ENCODE measurements at regions not wholly inside any gene's neighbourhood (a gene's known extent, or its start where the extent isn't known, plus 50 kb on each side); places are given as distances from the start of the nearest gene placed in this dataset.

DNA sequence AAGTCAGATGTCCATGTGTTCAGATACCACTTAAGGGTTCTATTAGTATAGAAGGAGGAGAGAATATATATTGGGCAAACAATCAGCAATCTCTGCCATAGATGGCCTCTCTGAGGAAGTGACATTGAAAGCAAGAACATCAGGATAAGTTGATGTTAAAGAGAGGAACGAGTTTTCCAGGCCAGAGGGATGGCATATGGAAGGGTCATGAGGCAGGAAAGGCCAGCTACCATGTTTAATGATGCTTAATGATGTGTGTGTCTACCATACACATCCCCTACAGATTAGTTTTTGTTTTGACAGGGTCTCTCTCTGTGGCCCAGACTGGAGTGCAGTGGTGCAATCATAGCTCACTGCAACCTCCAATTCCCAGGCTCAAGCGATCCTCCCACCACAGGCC lies 63.0 kb downstream of the PTTG1 start:
- TF ChIP-seq C11orf30 (IDR thresholded peaks at IDR 0.05; ENCODE audit: low read depth) (no peak), ZNF212 (CRISPR knock-in tag; IDR thresholded peaks at IDR 0.05) (no peak), SETDB1 (IDR thresholded peaks at IDR 0.05; ENCODE audit: low read length) (no peak), NUFIP1 (IDR thresholded peaks at IDR 0.05; ENCODE audit: partially characterized antibody) (no peak), PHB (CRISPR knock-in tag; IDR thresholded peaks at IDR 0.05) (no peak), ZNF785 (CRISPR knock-in tag; IDR thresholded peaks at IDR 0.05) (no peak), BMI1 (IDR thresholded peaks at IDR 0.05; ENCODE audit: low read length) (no peak), IRF1 (CRISPR knock-in tag; IDR thresholded peaks at IDR 0.05; ENCODE audit: borderline replicate concordance) (no peak), TAF1 (IDR thresholded peaks at IDR 0.05; ENCODE audit: control insufficient read depth, extremely low read depth, insufficient read depth, low read length, severe bottlenecking) (no peak), FUS (optimal IDR thresholded peaks at IDR 0.05; ENCODE audit: low read depth, low read length) (no peak)
- ATAC-seq, result no peak
- Histone ChIP-seq H3K9me3 (replicated peaks; ENCODE audit: control insufficient read depth, insufficient read depth, low read depth, low read length) (no peaks in the 10 kb centered on the region), H3K36me3 (ENCODE audit: control insufficient read depth, insufficient read depth, low read length) (no peaks in the 10 kb centered on the region), H4K20me1 (replicated peaks; ENCODE audit: control insufficient read depth, insufficient read depth, low read length) (no peaks in the 10 kb centered on the region; the same call in 1 of the 2 replicates), H3K27me3 (ENCODE audit: control insufficient read depth in 2 of 2, insufficient read depth in 2 of 2, low read length in 2 of 2) (no peaks in the 10 kb centered on the region), H3K9me1 (ENCODE audit: control insufficient read depth, insufficient read depth, low read length) (no peaks in the 10 kb centered on the region), H2AFZ (ENCODE audit: low read depth, low read length) (no peak overlapping the region), H3K79me2 (ENCODE audit: control insufficient read depth, insufficient read depth, low read length) (no peaks in the 10 kb centered on the region), H3K9ac (ENCODE audit: insufficient read depth in 1 of 2, low read depth in 2 of 2, low read length in 2 of 2) (no peak overlapping the region), H3K4me2 (ENCODE audit: insufficient read depth, low read length) (no peak overlapping the region), H3K4me1 (replicated peaks in 1 of 2; ENCODE audit: control insufficient read depth in 2 of 2, insufficient read depth in 2 of 2, low read length in 2 of 2) (no peaks in the 10 kb centered on the region), H3K27ac (ENCODE audit: extremely low read depth, low read depth, low read length) (no peak overlapping the region), H3K4me3 (no peak overlapping the region)
- BruUV-seq (replicated peaks), result no TSS peak
- ChIA-PET CTCF (ENCODE audit: low intra/inter-chr PET ratio) (no interaction called here), POLR2A (no interaction called here)
- 0% methylated on average over 2 of the region's 2 CpGs for WGBS (ENCODE audit: insufficient coverage, low coverage, missing lambda C conversion rate)
- in situ Hi-C loops (cut with MboI), result no loop called here
- DNase-seq (ENCODE audit: extremely low read depth in 1 of 4, low spot score in 3 of 4), result no peak
- no peak for FAIRE-seq
- intact Hi-C loops (cut with micrococcal nuclease), result no loop called here
